ENCODE measurements at regions not wholly inside any gene's neighbourhood (a gene's known extent, or its start where the extent isn't known, plus 50 kb on each side); places are given as distances from the start of the nearest gene placed in this dataset.

- H3K27me3 Mint-ChIP-seq (ENCODE audit: unreplicated experiment): peaks cover 1% of the 10 kb centered on the region
- no peaks in the 10 kb centered on the region for H3K36me3 Mint-ChIP-seq (ENCODE audit: low read depth, unreplicated experiment)
- no peaks in the 10 kb centered on the region for H3K4me1 Mint-ChIP-seq (ENCODE audit: unreplicated experiment)
- no peak for DNase-seq (ENCODE audit: low spot score)
- H3K4me3 Mint-ChIP-seq (ENCODE audit: unreplicated experiment): no peak overlapping the region
- TF ChIP-seq CTCF (IDR thresholded peaks at IDR 0.05; ENCODE audit: unreplicated experiment): no peak
- no peak overlapping the region for H3K27ac Mint-ChIP-seq (ENCODE audit: unreplicated experiment)
- H3K9me3 Mint-ChIP-seq (ENCODE audit: unreplicated experiment): no peaks in the 10 kb centered on the region
Observed at GRCh38 chr21:33158654-33159053, 71.1 kb upstream of the IFNAR2 start.

- Mint-ChIP-seq H3K36me3 (ENCODE audit: low read depth, unreplicated experiment) (no peaks in the 10 kb centered on the region), H3K27ac (ENCODE audit: unreplicated experiment) (no peak overlapping the region), H3K27me3 (ENCODE audit: unreplicated experiment) (peaks cover 1% of the 10 kb centered on the region), H3K4me1 (ENCODE audit: unreplicated experiment) (no peaks in the 10 kb centered on the region), H3K9me3 (ENCODE audit: unreplicated experiment) (no peaks in the 10 kb centered on the region), H3K4me3 (ENCODE audit: unreplicated experiment) (no peak overlapping the region)
- TF ChIP-seq CTCF (IDR thresholded peaks at IDR 0.05; ENCODE audit: unreplicated experiment): no peak
- DNase-seq (ENCODE audit: low spot score): no peak
Observed at GRCh38 chr21:33162436-33162951, 67.2 kb upstream of the IFNAR2 start.

- TF ChIP-seq CTCF (IDR thresholded peaks at IDR 0.05; ENCODE audit: unreplicated experiment): no peak
Observed at GRCh38 chr21:33168886-33169285, 60.9 kb upstream of the IFNAR2 start.

GRCh38 chr21:33169359-33169758, 60.4 kb upstream of the IFNAR2 start:
- no peak for TF ChIP-seq CTCF (IDR thresholded peaks at IDR 0.05; ENCODE audit: unreplicated experiment)
- no peaks in the 10 kb centered on the region for H3K36me3 Mint-ChIP-seq (ENCODE audit: low read depth, unreplicated experiment)
- peaks cover 16% of the 10 kb centered on the region for H3K4me1 Mint-ChIP-seq (ENCODE audit: unreplicated experiment)
- H3K9me3 Mint-ChIP-seq (ENCODE audit: unreplicated experiment): no peaks in the 10 kb centered on the region
- DNase-seq (ENCODE audit: low spot score): no peak
- H3K27me3 Mint-ChIP-seq (ENCODE audit: unreplicated experiment): peaks cover 5% of the 10 kb centered on the region
- H3K27ac Mint-ChIP-seq (ENCODE audit: unreplicated experiment): no peak overlapping the region
- no peak overlapping the region for H3K4me3 Mint-ChIP-seq (ENCODE audit: unreplicated experiment)

More at GRCh38 chr21:33168886-33169285, 60.9 kb upstream of the IFNAR2 start:
- no peak overlapping the region for H3K4me3 Mint-ChIP-seq (ENCODE audit: unreplicated experiment)
- no peaks in the 10 kb centered on the region for H3K9me3 Mint-ChIP-seq (ENCODE audit: unreplicated experiment)
- peaks cover 16% of the 10 kb centered on the region for H3K4me1 Mint-ChIP-seq (ENCODE audit: unreplicated experiment)
- no peak for DNase-seq (ENCODE audit: low spot score)
- H3K27me3 Mint-ChIP-seq (ENCODE audit: unreplicated experiment): peaks cover 5% of the 10 kb centered on the region
- no peaks in the 10 kb centered on the region for H3K36me3 Mint-ChIP-seq (ENCODE audit: low read depth, unreplicated experiment)
- H3K27ac Mint-ChIP-seq (ENCODE audit: unreplicated experiment): no peak overlapping the region

- peaks cover 7% of the 10 kb centered on the region for H3K27me3 Mint-ChIP-seq (ENCODE audit: unreplicated experiment)
- H3K9me3 Mint-ChIP-seq (ENCODE audit: unreplicated experiment): no peaks in the 10 kb centered on the region
- H3K36me3 Mint-ChIP-seq (ENCODE audit: low read depth, unreplicated experiment): no peaks in the 10 kb centered on the region
- H3K27ac Mint-ChIP-seq (ENCODE audit: unreplicated experiment): no peak overlapping the region
- DNase-seq (ENCODE audit: low spot score): no peak
- no peak for TF ChIP-seq CTCF (IDR thresholded peaks at IDR 0.05; ENCODE audit: unreplicated experiment)
- peaks cover 16% of the 10 kb centered on the region for H3K4me1 Mint-ChIP-seq (ENCODE audit: unreplicated experiment)
- no peak overlapping the region for H3K4me3 Mint-ChIP-seq (ENCODE audit: unreplicated experiment)
Observed at GRCh38 chr21:33171616-33172169, 58.0 kb upstream of the IFNAR2 start.

All from endothelial cell (in vitro differentiated cells).